ENCODE measurements at regions not wholly inside any gene's neighbourhood (a gene's known extent, or its start where the extent isn't known, plus 50 kb on each side); places are given as distances from the start of the nearest gene placed in this dataset.

GRCh38 chr2:122515731-122516290 lies 760.4 kb downstream of the TSN start:
- no peak for TF ChIP-seq CTCF (IDR thresholded peaks at IDR 0.05; ENCODE audit: low read depth, low read length)
- TF ChIP-seq EZH2phosphoT487 (IDR thresholded peaks at IDR 0.05; ENCODE audit: low read depth) = no peak

All from OCI-LY3 (cell line).